ENCODE measurements at regions not wholly inside any gene's neighbourhood (a gene's known extent, or its start where the extent isn't known, plus 50 kb on each side); places are given as distances from the start of the nearest gene placed in this dataset.

DNA sequence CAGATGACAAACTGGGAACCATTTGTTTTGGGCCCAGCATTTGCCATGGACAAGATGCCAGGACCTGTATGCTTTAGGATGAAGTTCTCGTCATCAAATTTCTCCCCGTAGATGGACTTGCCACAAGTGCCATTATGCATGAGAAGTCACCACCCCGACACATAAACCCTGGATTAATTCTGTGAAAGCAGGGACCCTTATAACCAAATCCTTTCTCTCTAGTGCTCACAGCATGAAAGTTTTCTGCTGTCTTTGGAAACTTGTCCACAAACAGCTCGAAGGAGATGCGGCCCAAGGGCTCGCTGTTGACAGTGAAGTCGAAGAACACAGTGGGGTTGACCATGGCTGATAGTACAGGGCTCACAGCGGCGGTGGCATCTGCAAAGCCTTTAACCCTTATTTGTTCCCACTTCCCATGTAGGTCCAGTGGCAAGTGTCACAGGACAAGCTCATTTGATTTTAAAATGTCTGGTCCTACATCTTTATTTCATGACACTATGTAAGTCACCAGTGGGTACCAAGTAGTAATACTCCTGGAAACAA lies 75.2 kb upstream of the MIR17HG start:
- no peak for ATAC-seq
- no peaks in the 10 kb centered on the region for H3K27me3 ChIP-seq (ENCODE audit: insufficient read depth, low read length)
- no peaks in the 10 kb centered on the region for H3K36me3 ChIP-seq (ENCODE audit: control insufficient read depth in 1 of 2, insufficient read depth in 2 of 2, low read length in 2 of 2)
- ChIA-PET POLR2A (no interaction called here), CTCF (no interaction called here), RAD21 (ENCODE audit: low non-redundant PET in 1 of 2, low total read pairs in 2 of 2, uncharacterized antibody in 2 of 2, unreplicated experiment in 2 of 2) (no interaction called here)
- DNase-seq (ENCODE audit: low read depth, low spot score), result no peak
- no peak overlapping the region for H3K4me2 ChIP-seq (ENCODE audit: low read length)
- no peak overlapping the region for H3K4me3 ChIP-seq (replicated peaks in 1 of 2; ENCODE audit: low read depth in 1 of 2, low read length in 2 of 2)
- H3K4me1 ChIP-seq (ENCODE audit: control insufficient read depth in 1 of 2, insufficient read depth in 2 of 2, low read length in 2 of 2), result no peaks in the 10 kb centered on the region
- no peaks in the 10 kb centered on the region for H3K79me2 ChIP-seq (ENCODE audit: insufficient read depth, low read length)
- no peak overlapping the region for H3K9ac ChIP-seq (ENCODE audit: low read length)
- no peak overlapping the region for H3K27ac ChIP-seq (ENCODE audit: low read depth, low read length)
- TF ChIP-seq TCF7L2 (IDR thresholded peaks at IDR 0.05; ENCODE audit: borderline replicate concordance, extremely low read depth, insufficient read depth, insufficient read length), result no peak
- TF ChIP-seq, protein P1, sequence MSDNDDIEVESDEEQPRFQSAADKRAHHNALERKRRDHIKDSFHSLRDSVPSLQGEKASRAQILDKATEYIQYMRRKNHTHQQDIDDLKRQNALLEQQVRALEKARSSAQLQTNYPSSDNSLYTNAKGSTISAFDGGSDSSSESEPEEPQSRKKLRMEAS (IDR thresholded peaks at IDR 0.05), result no peak
- no peaks in the 10 kb centered on the region for H4K20me1 ChIP-seq (ENCODE audit: insufficient read depth)
- H3K9me2 ChIP-seq (ENCODE audit: insufficient read depth), result no peaks in the 10 kb centered on the region
- H3K9me3 ChIP-seq (ENCODE audit: control insufficient read depth in 1 of 2, insufficient read depth in 1 of 2, low read depth in 1 of 2, low read length in 2 of 2), result no peaks in the 10 kb centered on the region
- intact Hi-C loops (cut with micrococcal nuclease), result no loop called here
- H2AFZ ChIP-seq (ENCODE audit: low read depth, low read length, poor library complexity, severe bottlenecking), result no peak overlapping the region
- no TSS peak for BruUV-seq (replicated peaks)

DNA sequence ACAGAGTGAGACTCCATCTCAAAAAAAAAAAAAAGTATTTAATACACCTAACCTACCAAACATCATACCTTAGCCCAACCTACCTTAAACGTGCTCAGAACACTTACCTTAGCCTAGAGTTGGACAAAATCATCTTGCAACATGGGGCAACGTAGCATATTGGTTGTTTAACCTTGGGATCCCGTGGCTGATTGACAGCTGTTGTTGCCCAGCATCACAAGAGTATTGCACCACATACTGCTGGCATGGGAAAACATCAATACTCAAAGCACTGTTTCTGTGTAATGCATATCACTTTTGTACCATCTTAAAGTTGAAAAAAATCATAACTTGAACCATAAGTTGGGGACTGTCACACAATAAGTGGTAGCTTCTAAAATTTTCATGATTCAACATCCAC lies 73.8 kb upstream of the MIR17HG start:
- no TSS peak for BruUV-seq (replicated peaks)
- DNase-seq (ENCODE audit: low read depth, low spot score) (no peak), ATAC-seq (no peak)
- Histone ChIP-seq H3K9ac (ENCODE audit: low read length) (no peak overlapping the region), H3K9me2 (ENCODE audit: insufficient read depth) (no peaks in the 10 kb centered on the region), H2AFZ (ENCODE audit: low read depth, low read length, poor library complexity, severe bottlenecking) (no peak overlapping the region), H3K4me1 (ENCODE audit: control insufficient read depth in 1 of 2, insufficient read depth in 2 of 2, low read length in 2 of 2) (no peaks in the 10 kb centered on the region), H3K9me3 (ENCODE audit: control insufficient read depth in 1 of 2, insufficient read depth in 1 of 2, low read depth in 1 of 2, low read length in 2 of 2) (no peaks in the 10 kb centered on the region), H3K4me3 (replicated peaks in 1 of 2; ENCODE audit: low read depth in 1 of 2, low read length in 2 of 2) (no peak overlapping the region), H3K79me2 (ENCODE audit: insufficient read depth, low read length) (no peaks in the 10 kb centered on the region), H3K27ac (ENCODE audit: low read depth, low read length) (no peak overlapping the region), H4K20me1 (ENCODE audit: insufficient read depth) (no peaks in the 10 kb centered on the region), H3K4me2 (ENCODE audit: low read length) (no peak overlapping the region), H3K27me3 (ENCODE audit: insufficient read depth, low read length) (no peaks in the 10 kb centered on the region), H3K36me3 (ENCODE audit: control insufficient read depth in 1 of 2, insufficient read depth in 2 of 2, low read length in 2 of 2) (no peaks in the 10 kb centered on the region)
- intact Hi-C loops (cut with micrococcal nuclease), result no loop called here
- POLR2A ChIA-PET, result no interaction called here
- RAD21 ChIA-PET (ENCODE audit: low non-redundant PET in 1 of 2, low total read pairs in 2 of 2, uncharacterized antibody in 2 of 2, unreplicated experiment in 2 of 2), result no interaction called here
- CTCF ChIA-PET, result no interaction called here
- no peak for TF ChIP-seq CBX3 (IDR thresholded peaks at IDR 0.05; ENCODE audit: low read depth)
- TF ChIP-seq TCF7L2 (IDR thresholded peaks at IDR 0.05; ENCODE audit: borderline replicate concordance, extremely low read depth, insufficient read depth, insufficient read length), result no peak
- no peak for TF ChIP-seq SIN3A (IDR thresholded peaks at IDR 0.05; ENCODE audit: low read depth)
- no peak for TF ChIP-seq EZH2 (IDR thresholded peaks at IDR 0.05)
- no peak for TF ChIP-seq POLR2AphosphoS5 (IDR thresholded peaks at IDR 0.05; ENCODE audit: low read depth, low read length)
- TF ChIP-seq, protein P2, sequence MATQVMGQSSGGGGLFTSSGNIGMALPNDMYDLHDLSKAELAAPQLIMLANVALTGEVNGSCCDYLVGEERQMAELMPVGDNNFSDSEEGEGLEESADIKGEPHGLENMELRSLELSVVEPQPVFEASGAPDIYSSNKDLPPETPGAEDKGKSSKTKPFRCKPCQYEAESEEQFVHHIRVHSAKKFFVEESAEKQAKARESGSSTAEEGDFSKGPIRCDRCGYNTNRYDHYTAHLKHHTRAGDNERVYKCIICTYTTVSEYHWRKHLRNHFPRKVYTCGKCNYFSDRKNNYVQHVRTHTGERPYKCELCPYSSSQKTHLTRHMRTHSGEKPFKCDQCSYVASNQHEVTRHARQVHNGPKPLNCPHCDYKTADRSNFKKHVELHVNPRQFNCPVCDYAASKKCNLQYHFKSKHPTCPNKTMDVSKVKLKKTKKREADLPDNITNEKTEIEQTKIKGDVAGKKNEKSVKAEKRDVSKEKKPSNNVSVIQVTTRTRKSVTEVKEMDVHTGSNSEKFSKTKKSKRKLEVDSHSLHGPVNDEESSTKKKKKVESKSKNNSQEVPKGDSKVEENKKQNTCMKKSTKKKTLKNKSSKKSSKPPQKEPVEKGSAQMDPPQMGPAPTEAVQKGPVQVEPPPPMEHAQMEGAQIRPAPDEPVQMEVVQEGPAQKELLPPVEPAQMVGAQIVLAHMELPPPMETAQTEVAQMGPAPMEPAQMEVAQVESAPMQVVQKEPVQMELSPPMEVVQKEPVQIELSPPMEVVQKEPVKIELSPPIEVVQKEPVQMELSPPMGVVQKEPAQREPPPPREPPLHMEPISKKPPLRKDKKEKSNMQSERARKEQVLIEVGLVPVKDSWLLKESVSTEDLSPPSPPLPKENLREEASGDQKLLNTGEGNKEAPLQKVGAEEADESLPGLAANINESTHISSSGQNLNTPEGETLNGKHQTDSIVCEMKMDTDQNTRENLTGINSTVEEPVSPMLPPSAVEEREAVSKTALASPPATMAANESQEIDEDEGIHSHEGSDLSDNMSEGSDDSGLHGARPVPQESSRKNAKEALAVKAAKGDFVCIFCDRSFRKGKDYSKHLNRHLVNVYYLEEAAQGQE (IDR thresholded peaks at IDR 0.05; ENCODE audit: low read depth), result no peak
- TF ChIP-seq ZNF274 (IDR thresholded peaks at IDR 0.05; ENCODE audit: low read depth, low read length), result no peak
- TF ChIP-seq EZH2phosphoT487 (IDR thresholded peaks at IDR 0.05; ENCODE audit: borderline replicate concordance), result no peak
- no peak for TF ChIP-seq EGR1 (IDR thresholded peaks at IDR 0.05; ENCODE audit: low read depth)
- TF ChIP-seq RAD21 (IDR thresholded peaks at IDR 0.05; ENCODE audit: low read depth), result no peak
- no peak for TF ChIP-seq ELF1 (IDR thresholded peaks at IDR 0.05; ENCODE audit: borderline replicate concordance, low read depth)
- TF ChIP-seq, protein P3, sequence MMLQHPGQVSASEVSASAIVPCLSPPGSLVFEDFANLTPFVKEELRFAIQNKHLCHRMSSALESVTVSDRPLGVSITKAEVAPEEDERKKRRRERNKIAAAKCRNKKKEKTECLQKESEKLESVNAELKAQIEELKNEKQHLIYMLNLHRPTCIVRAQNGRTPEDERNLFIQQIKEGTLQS (IDR thresholded peaks at IDR 0.05), result no peak
- TF ChIP-seq, protein P4, sequence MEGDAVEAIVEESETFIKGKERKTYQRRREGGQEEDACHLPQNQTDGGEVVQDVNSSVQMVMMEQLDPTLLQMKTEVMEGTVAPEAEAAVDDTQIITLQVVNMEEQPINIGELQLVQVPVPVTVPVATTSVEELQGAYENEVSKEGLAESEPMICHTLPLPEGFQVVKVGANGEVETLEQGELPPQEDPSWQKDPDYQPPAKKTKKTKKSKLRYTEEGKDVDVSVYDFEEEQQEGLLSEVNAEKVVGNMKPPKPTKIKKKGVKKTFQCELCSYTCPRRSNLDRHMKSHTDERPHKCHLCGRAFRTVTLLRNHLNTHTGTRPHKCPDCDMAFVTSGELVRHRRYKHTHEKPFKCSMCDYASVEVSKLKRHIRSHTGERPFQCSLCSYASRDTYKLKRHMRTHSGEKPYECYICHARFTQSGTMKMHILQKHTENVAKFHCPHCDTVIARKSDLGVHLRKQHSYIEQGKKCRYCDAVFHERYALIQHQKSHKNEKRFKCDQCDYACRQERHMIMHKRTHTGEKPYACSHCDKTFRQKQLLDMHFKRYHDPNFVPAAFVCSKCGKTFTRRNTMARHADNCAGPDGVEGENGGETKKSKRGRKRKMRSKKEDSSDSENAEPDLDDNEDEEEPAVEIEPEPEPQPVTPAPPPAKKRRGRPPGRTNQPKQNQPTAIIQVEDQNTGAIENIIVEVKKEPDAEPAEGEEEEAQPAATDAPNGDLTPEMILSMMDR (IDR thresholded peaks at IDR 0.05 in 2 of 3, conservative IDR thresholded peaks at IDR 0.05 in 1 of 3; ENCODE audit: borderline replicate concordance in 1 of 3, insufficient read depth in 1 of 3, low read depth in 2 of 3, low read length in 2 of 3), result no peak
- no peak for TF ChIP-seq ZFX (IDR thresholded peaks at IDR 0.05)

Data from HCT116 (cell line).